HFF-Myc (cell line): ENCODE measurements at regions not wholly inside any gene's neighbourhood (a gene's known extent, or its start where the extent isn't known, plus 50 kb on each side); places are given as distances from the start of the nearest gene placed in this dataset.
"Not testable (repeated sequence)": the region's sequence is repeated elsewhere in the genome, so short reads cannot be mapped to it uniquely, and the experiment has no call there.

Experiments used
- DNase-seq: peaks from one replicate; pipeline ENCODE4 v3.0.0-alpha.2; 2011; ENCODE audit warnings: low read depth; ENCODE audit errors: extremely low read depth
- H3K4me3 ChIP-seq: replicated peaks from 2 replicates; pipeline ENCODE4 v1.5.1; 2011; ENCODE audit warnings: low read depth, mild to moderate bottlenecking, control low read depth, low read length
- TF ChIP-seq, protein P1 (sequence below): IDR thresholded peaks from 2 replicates; pipeline ENCODE4 v1.5.1; 2012; ENCODE audit warnings: mild to moderate bottlenecking, low read depth, low read length, control low read depth; ENCODE audit errors: missing control alignments

DNA sequence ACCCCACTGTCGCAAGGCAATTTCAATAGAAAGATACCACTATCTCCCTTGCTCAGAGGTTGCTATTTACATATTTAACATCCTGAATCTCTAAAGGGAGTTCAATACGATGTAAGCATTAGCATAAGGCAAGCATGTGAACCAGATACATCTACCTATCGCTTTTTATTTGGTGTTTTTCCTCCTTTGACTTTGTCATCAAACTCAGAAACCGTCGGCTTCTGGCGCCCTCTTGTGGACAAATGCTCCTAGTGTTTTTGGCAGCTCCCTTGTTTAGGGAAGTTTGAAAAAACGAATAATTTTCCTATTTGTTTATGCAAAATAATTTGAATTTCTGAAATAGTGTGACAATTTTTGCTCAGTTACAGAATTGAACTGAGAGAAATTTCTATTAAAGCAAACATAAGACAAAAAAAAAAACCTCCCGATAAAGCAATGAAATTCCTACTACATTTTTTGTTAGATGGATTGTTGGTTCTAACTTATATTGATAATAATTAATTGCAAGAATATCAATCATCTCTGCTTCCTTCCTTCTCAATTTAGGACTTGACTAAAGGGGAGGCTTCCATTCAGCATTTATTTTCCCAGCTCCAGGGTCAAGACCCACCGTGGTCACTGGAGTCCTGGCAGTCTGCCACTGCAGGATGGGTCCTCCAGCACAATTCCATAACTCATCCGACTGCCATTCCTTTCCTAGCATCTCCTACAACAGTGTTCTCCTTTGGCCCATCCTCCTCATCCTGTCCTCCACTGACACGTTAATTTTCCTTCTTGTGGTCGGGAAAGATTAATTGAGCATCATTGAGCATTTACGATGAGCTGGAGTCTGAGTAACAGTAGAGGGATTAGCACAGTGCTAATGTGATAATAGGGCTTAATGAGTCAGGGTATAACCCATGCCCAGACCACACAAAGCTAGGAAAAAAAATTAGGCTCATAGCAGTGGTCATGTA is 131.8 kb upstream of the CHD1 start:
- DNase-seq = peak; percentile 48
- TF ChIP-seq, protein P1, sequence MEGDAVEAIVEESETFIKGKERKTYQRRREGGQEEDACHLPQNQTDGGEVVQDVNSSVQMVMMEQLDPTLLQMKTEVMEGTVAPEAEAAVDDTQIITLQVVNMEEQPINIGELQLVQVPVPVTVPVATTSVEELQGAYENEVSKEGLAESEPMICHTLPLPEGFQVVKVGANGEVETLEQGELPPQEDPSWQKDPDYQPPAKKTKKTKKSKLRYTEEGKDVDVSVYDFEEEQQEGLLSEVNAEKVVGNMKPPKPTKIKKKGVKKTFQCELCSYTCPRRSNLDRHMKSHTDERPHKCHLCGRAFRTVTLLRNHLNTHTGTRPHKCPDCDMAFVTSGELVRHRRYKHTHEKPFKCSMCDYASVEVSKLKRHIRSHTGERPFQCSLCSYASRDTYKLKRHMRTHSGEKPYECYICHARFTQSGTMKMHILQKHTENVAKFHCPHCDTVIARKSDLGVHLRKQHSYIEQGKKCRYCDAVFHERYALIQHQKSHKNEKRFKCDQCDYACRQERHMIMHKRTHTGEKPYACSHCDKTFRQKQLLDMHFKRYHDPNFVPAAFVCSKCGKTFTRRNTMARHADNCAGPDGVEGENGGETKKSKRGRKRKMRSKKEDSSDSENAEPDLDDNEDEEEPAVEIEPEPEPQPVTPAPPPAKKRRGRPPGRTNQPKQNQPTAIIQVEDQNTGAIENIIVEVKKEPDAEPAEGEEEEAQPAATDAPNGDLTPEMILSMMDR = peak; percentile 85
- no peak overlapping the region for H3K4me3 ChIP-seq

DNA sequence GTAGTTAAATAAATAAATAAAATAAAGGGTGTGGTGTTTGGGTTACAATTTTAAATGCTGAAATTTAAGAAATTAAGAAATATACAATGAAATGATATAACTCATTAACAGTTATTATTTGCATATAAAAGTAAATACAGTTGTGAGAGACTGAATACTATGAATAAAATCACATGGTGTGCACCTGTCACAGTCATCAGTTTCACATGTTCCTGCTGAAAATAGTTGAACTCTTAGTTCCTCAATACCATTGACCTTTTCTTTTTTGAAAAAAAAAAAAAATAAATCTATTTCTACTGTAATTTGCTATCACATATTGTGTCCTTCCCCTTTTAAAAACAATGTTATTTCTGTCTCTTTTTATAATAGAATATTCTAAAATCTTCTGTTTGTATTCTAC is 130.9 kb upstream of the CHD1 start:
- TF ChIP-seq, protein P1 = no peak
- H3K4me3 ChIP-seq = no peak overlapping the region
- DNase-seq = no peak

DNA sequence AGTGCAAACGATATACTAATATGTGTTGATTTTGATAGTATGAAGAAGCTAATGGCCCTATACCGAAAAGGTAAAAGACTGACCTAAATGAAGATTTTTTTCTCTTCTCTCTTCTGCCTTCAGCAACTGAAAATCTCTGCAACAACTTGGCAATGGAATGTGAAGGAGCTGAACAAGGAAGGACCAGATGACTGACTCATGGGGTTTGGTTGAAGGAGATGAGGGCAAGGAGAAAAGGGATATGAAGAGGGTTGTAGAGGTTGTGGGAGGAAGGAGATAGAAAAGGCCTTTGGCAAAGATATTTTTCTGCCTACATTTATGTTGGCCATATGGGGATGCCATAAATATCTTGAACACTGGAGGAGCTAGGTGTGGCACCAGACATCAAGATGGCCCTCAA is 129.7 kb upstream of the CHD1 start:
- TF ChIP-seq, protein P1 = no peak
- DNase-seq = no peak
- H3K4me3 ChIP-seq = no peak overlapping the region

DNA sequence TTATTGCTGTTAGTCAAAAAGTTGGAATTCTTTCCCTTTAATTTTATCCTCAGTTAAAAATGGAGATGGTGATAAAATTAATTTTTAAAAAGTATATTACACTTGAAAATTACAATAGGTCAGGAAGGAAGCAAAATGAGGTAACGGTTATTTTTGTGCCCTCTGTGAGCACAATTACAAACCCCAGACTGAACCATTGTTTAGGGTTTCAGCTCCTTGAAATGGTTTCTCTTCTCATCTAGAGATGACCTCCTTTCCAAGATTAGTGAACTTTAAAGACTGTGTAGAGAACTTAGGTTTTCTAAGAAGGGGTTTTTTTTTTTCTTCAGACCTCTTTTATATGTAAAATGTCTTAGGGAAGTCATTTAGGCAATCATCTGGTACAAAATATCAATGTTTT is 126.2 kb upstream of the CHD1 start:
- TF ChIP-seq, protein P1 = no peak
- no peak for DNase-seq
- no peak overlapping the region for H3K4me3 ChIP-seq

DNA sequence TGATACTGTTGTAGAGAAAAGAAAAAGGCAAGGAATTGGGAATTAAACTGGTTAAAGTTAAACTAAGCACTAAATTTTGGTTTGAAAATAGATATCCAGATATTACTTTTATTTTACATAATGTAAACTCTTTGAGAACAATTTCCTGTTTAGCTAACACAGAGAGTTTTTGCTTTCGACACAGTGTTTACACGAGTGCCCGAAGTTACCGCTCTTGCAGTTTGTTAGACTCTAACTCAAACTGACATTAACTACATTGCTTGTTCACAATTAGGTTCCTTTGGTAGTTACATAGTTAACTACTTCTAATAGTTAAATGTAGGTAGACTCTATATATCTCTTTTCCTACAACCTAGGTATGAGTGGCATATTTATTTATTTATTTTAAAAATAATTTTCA is 117.1 kb upstream of the CHD1 start:
- DNase-seq = no peak
- no peak overlapping the region for H3K4me3 ChIP-seq
- TF ChIP-seq, protein P1 = no peak

DNA sequence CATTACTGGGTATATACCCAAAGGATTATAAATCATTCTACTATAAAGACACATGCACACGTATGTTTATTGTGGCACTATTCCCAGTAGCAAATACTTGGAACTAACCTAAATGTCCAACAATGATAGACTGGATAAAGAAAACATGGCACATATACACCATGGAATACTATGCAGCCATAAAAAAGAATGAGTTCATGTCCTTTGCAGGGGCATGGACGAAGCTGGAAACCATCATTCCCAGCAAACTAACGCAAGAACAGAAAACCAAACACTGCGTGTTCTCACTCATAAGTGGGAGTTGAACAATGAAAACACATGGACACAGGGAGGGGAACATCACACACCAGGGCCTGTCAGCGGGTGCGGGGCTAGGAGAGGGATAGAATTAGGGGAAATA is 114.5 kb upstream of the CHD1 start:
- not testable (repeated sequence) for DNase-seq

DNA sequence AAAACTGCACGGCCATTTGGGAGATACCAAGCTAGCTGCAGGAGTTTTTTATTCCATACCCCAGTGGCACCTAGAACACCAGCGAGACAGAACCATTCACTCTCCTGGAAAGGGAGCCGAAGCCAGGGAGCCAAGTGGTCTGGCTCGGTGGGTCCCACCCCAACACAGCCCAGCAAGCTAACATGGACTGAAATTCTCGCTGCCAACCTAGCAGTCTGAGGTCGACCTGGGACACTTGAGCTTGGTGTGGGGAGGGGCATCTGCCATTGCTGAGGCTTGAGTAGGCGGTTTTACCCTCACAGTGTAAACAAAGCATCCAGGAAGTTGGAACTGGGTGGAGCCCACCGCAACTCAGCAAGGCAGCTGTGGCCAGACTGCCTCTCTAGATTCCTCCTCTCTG is 108.9 kb upstream of the CHD1 start:
- H3K4me3 ChIP-seq = no peak overlapping the region
- DNase-seq = no peak
- TF ChIP-seq, protein P1 = no peak

More for the DNA sequence above, 114.5 kb upstream of the CHD1 start:
- not testable (repeated sequence) for H3K4me3 ChIP-seq
